SKM-1 (cell line): ENCODE measurements at regions not wholly inside any gene's neighbourhood (a gene's known extent, or its start where the extent isn't known, plus 50 kb on each side); places are given as distances from the start of the nearest gene placed in this dataset.

Experiments
- DNase-seq: peaks from one replicate; lab custom pipeline; 2025; ENCODE audit not compliant: unreplicated experiment; lab: John Stamatoyannopoulos, UW

DNA sequence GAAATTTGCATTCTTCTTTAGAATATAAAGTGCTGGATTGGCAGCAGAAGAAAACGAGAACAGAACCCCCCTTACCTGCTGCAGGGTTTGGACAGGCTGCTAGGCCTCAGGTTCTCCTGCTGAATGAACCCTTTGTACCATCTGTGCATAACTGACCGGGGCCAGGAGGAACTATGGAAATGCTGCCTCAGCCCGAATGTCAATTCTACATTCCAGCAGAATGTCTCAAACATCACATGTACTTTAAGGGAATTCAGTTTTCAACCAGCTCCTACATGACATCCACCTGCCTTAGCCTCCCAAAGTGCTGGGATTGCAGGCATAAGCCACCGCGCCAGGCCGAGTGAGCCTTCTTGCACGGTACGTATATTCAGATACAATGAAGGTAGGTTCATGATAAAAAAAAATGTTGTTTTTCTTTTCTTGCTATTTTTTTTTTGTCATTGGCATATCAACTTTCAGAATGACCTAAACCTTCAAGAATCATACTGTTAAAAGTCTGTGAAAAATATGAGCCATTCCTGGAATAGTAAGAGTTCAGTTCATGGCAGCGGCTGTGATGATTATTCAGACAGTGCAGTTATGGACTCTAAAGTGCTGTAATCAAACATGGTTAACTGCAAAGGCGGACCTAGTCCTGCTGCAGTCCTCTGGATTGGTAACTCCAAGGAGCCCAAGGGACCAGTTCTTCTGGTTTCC, 84.4 kb upstream of the TNS3 start:
- no peak for DNase-seq

DNA sequence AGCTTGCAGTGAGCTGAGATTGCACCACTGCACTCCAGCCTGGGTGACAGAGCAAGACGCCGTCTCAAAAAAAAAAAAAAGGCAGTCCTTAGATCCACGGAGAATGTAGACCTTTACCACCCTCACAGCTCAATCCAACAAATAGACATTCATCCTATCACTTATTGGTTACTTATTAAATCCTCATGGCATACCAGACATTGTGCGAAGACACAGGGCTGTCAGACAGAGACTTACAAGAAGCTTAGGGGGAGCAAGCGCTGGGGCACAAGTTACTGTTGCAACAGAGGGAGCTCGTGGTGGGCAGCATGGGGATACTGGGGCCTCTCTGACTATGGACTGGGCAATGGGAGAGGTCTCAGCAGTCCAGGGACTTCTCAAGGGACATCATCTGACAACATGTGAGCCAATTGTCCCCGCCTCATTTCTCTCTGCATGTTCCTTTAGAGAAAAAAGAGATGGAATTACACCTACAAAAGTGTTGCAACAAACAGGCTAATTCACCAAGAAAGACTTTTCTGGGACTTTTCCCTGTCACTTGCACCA, 82.8 kb upstream of the TNS3 start:
- no peak for DNase-seq

DNA sequence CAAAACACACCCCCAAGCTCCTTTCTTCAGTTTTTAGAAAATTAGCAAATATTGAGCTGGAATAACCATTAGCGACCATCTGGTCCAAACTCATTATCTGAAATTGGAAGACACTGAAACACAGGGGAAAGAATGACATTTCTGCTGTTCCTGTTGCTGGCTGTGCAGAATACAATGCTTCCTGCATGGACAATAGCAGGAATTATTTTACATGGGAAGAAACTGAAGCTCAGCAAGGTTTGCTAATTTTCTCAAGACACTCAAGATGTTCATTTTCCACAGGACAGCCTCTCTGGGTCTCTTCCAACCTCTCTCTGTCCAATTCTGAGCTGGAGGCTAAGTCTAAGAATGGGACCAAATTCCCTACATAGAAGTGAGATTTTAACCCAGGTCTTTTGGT, 81.9 kb upstream of the TNS3 start:
- DNase-seq = no peak

DNA sequence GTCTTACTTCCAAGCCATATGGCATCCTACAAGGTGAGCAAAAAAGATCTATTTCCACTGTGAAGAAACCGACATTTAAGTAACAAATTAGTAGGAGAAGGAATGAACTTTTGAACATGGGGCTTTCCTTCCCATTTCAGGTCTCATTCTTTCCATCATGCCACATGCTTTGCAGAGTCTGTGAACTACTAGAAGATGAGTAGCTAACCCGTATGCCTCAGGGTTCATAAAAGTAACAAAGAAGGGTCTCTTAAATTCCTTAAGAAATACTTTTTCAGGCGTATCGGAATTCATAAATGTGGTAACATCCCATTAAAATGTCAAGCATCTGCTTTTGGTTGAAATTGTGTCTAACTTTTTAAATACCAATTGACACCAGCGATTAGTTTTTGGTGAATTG, 81.3 kb upstream of the TNS3 start:
- no peak for DNase-seq

DNA sequence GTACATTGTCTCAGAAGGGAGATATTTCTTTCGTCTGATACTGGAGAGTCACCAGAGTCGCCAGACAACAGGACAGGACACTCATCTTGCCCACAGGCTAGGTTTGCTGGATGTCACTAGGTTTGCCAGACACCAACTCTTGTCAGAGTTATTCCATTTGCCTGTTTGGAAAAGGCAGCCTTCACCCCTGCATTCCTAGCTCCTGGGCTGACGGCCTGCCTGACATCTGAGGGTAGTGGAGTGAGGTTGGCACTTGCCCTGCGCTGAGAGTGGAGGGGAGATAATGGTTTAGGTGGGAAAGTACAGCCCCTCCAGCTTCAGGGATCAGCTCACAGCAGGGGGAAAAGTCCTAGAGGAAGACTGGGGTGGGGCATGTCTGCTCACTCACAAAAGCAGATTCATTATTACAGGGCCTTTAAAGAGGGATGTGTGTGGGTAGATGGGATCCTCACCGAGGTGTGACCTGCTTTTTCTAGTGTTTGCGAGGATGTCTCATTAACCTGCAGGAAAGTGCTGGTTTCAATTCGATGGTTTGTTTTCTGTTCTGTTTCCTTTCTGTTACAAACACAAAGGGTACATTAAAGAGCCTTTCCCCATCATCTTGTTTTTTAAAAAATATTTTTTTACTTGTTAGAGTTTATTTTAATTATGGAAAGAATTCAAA, 79.3 kb upstream of the TNS3 start:
- DNase-seq = no peak

DNA sequence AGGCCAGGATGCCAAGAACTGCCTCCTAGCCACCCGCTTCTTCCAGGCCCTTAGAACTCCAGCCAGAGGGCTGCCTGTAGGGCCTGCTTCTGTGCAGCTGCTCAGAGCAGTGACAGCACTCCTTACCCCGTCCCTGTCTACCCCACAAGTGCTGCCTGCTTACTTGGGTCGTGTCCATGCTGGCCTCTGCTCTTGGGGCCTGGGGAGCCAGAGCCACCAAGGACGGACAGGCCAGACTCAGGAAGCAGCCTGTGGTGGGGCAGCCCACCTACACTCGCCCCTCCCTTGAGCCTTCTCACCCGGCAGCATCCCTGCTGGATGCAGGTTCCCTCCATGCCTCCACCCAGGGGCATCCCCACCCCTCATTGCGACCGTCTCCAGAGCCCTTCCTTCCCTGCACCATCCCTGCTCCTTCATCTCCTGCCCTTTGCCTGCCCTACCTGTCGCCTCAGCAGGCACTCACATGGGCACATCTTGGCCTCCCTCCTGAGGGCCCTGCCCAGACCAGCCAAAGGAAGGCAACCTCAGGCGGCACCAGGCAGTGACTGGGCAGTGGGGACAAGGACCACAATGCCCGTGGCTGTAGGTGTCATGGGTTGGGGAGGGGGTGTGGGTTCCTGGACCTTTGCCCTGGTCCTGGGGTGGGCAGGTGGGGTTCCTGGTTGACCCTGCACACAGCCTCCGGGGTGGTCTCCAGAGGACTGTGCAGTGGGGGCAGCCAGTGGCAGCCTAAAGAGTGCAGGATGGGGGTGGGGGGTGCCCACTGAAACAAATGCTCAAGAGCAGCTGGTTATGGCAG, 78.0 kb upstream of the TNS3 start:
- no peak for DNase-seq

DNA sequence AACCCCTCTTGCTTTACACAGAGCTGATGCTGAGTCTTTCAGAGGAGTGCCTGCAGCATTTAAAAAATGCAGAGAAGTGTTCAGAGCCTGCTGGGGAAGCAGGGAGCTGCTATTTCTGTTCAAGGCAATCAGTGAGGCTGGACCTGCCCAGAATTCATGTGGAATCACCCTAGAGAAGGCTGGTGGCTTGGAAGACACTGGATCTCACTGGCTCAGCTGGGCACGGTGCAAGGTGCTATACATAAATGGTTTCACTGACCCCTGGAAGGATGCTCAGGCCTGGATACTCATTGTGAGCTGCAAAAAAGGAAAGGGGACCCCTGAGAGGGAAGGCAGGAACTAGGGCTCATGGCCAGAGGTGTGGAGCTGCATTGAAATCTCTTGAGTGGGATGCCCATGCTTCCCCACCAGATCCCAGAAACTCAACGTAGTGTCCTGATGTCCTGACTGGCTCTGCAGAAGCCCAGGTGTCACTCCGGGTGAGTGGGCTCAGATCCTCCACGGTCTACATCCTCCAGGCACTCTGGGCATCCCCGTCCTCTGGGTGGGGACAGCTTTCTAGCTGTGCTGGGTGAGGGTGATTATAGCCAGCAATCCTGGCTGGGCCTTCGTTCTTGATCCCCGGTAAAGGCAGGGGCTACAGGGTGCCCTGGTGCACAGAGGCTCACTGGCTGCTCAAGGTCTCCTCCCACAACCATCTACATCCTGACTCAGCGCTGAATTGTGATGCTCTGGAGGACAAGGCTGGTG, 77.2 kb upstream of the TNS3 start:
- no peak for DNase-seq

DNA sequence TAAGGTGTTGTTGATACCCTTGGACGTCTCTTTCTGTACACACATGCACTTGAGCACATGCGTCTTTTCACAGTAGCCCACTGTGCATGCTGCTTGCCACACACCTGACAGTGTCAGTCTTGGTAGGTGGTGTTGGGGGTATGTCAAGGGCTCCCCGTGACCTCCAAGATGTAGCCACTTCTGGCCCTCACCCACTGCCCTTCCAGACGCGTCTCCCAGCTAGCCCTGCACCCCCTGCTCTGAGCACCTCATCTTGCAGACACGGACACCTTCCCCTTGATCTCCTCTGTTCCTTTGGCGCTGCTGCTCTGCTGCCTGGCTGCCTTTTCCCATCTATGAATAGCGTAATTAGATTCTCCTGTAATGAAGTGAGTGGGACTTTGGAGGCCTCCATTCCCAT, 75.2 kb upstream of the TNS3 start:
- DNase-seq = no peak

DNA sequence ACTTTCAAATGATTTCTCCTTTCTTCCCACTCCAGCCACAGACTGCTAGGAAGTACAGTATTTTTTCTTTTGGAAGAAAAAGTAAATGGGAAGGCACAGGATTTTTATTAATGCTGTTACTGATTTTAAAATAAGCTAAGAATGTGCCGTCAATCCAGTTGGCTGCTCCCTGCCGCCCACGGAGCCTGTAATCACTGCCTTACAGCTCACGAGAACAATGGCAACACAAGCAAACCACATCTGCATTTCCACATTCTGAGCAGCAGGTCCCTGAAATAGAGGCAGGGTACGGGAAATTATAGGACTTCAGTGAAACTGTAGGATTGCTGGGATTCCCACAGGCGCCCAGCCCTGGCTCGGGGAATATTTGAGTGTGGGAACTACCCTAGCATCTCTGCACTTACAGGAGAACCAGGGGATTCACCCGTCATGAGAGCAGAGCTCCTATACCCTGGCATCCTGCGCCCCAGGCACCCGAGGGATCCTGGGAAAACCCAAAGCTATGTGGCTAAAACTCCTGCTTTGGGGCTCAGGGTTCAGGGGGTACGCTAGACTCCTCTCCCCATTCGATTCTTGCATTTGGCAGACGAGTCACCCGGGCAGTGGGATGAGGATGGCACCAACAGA, 72.9 kb upstream of the TNS3 start:
- no peak for DNase-seq

DNA sequence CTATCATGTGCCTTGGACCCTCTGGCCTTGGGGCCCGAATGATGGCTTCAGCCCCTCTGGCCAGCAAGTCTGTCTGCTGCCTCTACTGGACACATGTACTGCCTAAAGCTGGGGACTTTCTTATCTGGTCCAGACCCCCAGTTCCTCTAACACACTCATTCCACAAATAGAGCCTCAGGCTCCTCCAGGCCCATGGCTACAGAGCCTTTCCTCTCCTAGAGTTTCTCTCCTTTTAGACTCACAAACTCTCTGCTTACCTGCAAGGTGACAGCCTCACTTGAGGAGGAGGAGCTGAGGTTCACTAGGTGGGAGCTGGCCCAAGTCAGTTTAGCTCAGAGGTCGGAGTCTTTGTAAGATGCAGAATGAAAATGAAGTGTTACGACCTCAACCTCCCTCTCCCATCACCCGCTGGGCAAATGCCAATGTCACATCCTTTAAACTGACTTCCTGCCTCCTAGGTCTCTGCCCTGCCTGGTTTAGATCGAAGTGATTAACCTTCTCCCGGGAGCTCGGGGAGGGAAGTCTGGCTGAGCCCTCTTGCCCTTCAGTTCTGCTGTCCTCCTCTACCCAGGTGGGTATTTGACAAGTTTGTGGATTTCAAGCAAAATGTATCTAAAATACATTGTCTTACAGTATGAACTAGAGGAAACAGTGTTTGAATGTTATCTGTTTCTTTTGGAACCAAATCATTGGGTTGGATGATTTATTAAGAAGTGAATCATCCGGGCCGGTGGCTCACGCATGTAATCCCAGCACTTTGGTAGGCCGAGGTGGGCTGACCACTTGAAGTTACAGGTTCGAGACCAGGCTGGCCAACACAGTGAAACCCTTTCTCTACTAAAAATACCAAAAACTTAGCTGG, 71.9 kb upstream of the TNS3 start:
- DNase-seq = no peak

DNA sequence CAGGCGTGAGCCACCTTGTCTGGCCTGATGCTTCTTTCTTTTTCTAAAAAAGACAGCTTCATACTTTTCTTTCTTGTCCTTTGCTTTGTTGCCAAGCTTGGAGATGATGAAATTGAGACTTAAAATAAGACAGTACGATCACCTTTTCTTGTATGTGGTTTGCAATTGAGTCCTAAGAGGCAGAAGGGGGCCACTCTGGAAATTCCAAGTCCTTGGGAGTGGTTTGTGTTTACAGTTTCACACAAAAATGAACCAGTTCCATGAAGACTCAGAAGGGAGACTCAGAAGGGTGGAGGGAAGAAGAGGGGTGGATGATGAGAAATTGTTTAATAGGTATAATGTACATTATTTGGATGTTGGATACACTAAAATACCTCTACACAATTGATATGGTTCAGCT, 70.7 kb upstream of the TNS3 start:
- DNase-seq = no peak

DNA sequence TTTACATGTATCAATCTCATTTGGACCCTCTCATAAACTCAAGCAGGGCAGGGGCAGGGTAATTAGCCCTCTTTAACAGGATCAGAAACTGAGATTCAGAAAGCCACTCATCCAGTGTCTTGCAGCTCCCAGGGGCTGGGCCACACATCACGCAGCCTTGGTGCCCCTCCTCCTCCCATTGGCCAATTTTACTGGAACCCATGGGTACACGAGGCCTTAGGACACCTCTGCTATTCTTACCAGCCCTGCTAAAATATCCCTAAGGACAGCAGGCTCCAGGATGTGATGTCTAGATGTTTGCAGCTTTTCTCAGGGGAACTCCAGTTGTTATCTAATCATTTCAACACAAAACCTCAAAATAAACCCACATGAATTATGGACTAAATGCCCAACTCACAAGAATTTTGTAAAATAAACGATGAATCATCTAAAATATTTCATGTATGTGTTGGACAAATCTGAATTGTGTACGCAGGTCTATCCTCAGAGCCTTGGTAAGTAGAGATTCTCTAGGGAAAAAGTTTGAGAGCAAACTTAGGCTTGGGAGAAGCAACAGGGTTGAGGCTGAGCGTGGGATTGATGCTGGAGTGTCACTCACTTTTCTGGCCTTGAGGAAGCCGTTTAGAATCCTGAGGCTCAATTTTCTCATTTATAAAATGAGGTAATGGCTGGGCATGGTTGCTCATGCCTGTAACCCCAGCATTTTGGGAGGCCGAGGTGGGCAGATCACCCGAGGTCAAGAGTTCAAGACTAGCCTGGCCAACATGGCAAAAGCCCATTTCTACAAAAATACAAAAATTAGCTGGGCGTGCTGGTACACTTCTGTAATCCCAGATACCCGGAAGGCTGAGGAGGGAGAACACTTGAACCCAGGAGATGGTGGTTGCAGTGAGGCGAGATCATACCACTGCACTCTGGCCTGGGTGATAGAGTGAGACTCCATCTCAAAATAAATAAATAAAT, 69.7 kb upstream of the TNS3 start:
- no peak for DNase-seq

DNA sequence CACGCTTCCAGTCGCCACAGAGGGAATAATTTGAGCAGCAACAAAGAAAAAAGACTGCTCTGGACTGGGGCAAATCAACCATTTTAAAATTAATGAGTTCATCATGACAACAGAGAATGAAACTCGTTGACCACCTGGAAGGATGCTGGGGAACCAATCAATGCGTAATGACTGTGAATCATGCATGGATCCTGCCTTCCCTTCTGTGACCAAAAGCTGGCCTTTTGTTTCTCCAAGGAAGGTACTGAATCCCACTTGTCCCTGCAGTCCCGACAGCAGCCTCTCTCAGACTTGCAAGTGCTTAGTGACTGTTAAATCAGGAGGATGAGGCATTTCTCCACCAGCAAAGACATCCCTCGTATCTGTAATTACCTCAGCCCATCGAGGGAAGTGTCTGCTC, 68.0 kb upstream of the TNS3 start:
- no peak for DNase-seq

DNA sequence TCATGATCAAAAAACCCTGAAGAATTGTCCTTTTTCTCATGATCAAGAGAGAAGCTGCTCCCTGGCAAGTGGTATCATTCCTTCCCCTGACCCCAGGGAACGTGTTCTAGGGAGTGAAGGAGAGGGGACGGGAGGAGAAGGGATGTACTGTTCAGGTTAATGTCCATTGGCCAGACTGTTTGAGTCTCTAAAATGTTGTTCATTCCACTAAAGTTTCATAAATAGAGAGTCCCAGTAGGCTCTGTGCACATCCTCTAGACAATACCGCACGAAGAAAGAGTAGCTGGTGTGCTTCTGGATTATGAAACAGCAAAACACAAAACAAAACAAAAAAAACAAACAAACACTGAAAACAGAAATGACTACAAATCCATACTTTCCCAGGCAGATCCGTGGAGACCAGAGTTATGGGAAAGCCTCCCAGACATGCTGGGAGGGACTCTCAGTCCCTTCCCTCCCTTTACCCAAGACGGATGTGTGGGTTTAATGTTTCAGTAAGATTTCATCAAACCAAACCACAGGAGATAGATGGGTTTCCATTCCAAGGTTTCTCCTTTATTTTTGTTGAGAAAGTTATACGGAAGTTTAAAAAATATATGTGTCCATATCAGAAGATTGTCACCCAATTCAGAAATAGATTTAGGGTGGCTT, 66.5 kb upstream of the TNS3 start:
- DNase-seq = no peak

DNA sequence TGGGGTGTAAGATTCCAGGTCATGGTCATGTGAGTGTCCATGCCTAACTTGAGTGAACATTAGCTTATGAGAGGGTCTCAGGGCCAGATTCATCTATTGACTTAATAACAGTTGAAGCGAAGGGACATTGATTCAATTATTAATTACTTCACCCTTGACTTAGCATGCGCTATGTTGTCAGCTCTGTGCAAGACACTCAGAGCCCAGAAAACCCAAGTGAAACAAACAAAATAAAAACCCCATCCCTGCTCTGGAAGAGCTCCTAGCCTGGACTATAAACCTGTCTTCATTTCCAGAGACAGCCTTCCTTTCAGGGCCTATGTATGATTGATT, 66.0 kb upstream of the TNS3 start:
- DNase-seq = no peak

DNA sequence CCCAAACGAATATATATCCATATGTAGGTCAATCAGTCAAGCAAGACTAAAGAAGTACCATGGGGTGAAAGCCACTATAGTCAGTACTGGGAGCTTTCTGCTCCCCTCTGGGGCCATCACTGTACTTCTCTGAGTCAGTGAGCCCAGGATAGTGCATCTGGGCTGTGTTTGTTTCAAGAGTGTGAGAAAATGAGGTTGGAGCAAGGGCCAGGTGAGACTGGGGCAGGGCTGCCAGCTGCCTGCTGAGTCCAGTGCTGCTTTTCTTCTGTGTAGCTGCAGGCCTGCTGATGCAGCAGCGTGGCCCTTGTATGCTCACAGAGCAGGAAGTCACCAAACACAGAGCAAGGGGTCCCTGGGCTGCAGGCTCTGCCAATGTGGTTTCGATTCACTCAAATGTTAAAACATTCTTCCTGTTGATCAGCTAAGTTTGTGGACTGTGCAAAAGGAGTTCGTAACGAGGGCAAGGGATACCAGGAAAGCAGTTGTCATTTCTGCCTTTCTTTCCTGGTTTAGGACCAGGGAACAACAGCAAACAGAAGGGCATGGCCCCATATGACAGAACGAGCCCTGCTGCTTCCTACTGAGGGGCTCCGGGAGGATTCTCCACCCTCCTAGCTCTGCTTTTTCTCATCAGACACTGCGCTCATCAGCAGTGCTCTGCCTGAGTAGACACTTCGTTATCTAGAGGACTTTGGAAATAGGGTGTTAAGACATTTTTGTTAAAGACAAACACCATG, 65.4 kb upstream of the TNS3 start:
- no peak for DNase-seq

DNA sequence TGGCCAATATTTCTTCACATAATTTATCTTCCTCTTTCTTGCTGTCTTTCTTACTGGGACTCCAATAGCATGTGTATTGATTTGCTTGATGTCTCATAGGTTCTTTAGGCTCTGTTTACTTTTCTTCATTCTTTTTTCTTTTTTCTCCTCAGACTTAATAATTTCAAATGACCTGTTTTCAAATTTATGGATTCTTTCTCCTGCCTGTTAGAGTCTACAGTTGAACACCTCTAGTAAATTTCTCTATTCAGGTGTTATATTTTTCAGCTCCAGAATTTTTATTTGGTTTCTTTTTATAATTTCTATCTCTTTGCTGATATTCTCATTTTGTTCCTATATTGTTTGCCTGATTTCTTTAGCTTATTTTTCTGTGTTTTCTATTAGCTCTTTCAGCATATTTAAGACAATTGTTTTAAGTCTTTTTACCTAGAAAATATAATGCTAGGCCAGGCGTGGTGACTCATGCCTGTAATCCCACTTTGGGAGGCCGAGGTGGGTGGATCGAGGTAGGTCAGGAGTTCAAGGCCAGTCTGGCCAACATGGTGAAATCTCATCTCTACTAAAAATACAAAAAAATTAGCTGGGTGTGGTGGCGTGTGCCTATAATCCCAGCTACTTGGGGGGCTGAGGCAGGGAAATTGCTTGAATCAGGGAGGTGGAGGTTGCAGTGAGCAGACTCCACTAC, 61.9 kb upstream of the TNS3 start:
- no peak for DNase-seq
